ENCODE measurements at regions not wholly inside any gene's neighbourhood (a gene's known extent, or its start where the extent isn't known, plus 50 kb on each side); places are given as distances from the start of the nearest gene placed in this dataset.

- Mint-ChIP-seq H3K4me3 (no peak overlapping the region), H3K27ac (no peak overlapping the region), H3K4me1 (no peaks in the 10 kb centered on the region), H3K27me3 (ENCODE audit: low read depth) (no peaks in the 10 kb centered on the region), H3K9me3 (peaks cover 5 to 15% of the 10 kb centered on the region in 2 experiments; a peak in 4 of 5 replicates), H3K36me3 (ENCODE audit: insufficient read depth in 1 of 3, low read depth in 3 of 3) (peaks cover 2 to 15% (median 8%) of the 10 kb centered on the region in 3 experiments; a peak in 5 of 7 replicates)
- Histone ChIP-seq H3K23me2 (ENCODE audit: insufficient read length, low read depth, low read length, poor library complexity, severe bottlenecking) (no peaks in the 10 kb centered on the region), H2AFZ (ENCODE audit: low read length) (no peak overlapping the region), H3K79me2 (ENCODE audit: insufficient read depth, low read length) (no peaks in the 10 kb centered on the region), H3K9ac (ENCODE audit: extremely low read depth, insufficient read length, low read length) (no peak overlapping the region), H4K20me1 (ENCODE audit: control insufficient read depth, insufficient read depth, insufficient read length) (no peaks in the 10 kb centered on the region), H3K4ac (ENCODE audit: low read depth, low read length) (no peak overlapping the region), H2BK15ac (ENCODE audit: low read depth, low read length) (no peak overlapping the region), H3K23ac (ENCODE audit: insufficient read length, low read depth, low read length) (no peak overlapping the region), H2BK20ac (ENCODE audit: low read depth, low read length, poor library complexity, severe bottlenecking) (no peak overlapping the region), H3K4me1 (ENCODE audit: insufficient read depth, low read length) (no peaks in the 10 kb centered on the region), H3K27ac (ENCODE audit: insufficient read length, low read depth, low read length) (no peak overlapping the region), H4K8ac (replicated peaks; ENCODE audit: insufficient read length, low read depth, low read length) (no peak overlapping the region), H3K18ac (ENCODE audit: insufficient read length, low read depth, low read length) (no peak overlapping the region), H2BK5ac (ENCODE audit: insufficient read length, low read length) (no peak overlapping the region), H4K91ac (ENCODE audit: insufficient read length, low read depth, low read length) (no peak overlapping the region), H2BK12ac (ENCODE audit: insufficient read length, low read depth, low read length) (no peak overlapping the region), H3K14ac (ENCODE audit: insufficient read depth, low read length) (no peak overlapping the region), H4K5ac (ENCODE audit: insufficient read length, low read depth, low read length) (no peak overlapping the region), H2AK5ac (ENCODE audit: insufficient read length, low read length) (no peak overlapping the region), H3K9me3 (ENCODE audit: control insufficient read depth, low read depth, low read length) (no peaks in the 10 kb centered on the region), H3T11ph (ENCODE audit: low read length) (no peak overlapping the region), H3K27me3 (ENCODE audit: insufficient read depth, low read length) (no peaks in the 10 kb centered on the region), H3K79me1 (ENCODE audit: insufficient read depth, low read depth, low read length, poor library complexity, severe bottlenecking) (no peaks in the 10 kb centered on the region), H3K56ac (ENCODE audit: insufficient read length, low read depth, low read length) (no peak overlapping the region), H2BK120ac (ENCODE audit: low read depth, low read length, poor library complexity, severe bottlenecking) (no peak overlapping the region), H3K4me2 (ENCODE audit: insufficient read depth, insufficient read length, low read length) (no peak overlapping the region)
- no peak for TF ChIP-seq CTCF (conservative IDR thresholded peaks at IDR 0.05)
- DNase-seq, result no peak
These were observed 1565.5 kb upstream of the RAG2 start for GRCh38 chr11:38163526-38163925.
